GM10266 (cell line): ENCODE measurements at regions not wholly inside any gene's neighbourhood (a gene's known extent, or its start where the extent isn't known, plus 50 kb on each side); places are given as distances from the start of the nearest gene placed in this dataset.

Experiments
- DNase-seq: peaks from one replicate; pipeline ENCODE4 v3.0.0; 2012; ENCODE audit errors: extremely low spot score
- TF ChIP-seq, protein P1 (sequence below): IDR thresholded peaks from 2 replicates; pipeline ENCODE4 v1.5.1; 2012; ENCODE audit warnings: mild to moderate bottlenecking, low read depth; ENCODE audit not compliant: control insufficient read depth, insufficient read depth; ENCODE audit errors: missing control alignments

DNA sequence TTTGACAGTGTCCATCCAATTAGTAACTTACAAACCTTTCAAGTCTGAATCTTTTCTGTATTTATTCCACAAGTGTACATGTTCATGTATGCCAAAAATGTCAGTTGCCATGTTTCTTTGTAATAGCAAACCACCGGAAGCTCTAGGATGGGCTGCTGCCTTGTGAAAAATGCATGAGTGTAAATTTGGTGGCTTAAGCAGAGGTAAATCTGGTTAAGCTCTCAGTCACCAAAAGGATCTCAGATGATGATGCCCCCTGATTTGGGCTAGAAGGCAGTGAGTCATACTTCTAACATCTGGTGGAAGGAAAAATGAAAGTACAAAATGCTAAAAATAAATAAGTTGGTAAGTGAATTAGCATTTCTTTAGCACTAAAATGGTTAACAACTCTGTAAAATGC is 567.5 kb downstream of the ELAVL2 start:
- DNase-seq = no peak
- TF ChIP-seq, protein P1, sequence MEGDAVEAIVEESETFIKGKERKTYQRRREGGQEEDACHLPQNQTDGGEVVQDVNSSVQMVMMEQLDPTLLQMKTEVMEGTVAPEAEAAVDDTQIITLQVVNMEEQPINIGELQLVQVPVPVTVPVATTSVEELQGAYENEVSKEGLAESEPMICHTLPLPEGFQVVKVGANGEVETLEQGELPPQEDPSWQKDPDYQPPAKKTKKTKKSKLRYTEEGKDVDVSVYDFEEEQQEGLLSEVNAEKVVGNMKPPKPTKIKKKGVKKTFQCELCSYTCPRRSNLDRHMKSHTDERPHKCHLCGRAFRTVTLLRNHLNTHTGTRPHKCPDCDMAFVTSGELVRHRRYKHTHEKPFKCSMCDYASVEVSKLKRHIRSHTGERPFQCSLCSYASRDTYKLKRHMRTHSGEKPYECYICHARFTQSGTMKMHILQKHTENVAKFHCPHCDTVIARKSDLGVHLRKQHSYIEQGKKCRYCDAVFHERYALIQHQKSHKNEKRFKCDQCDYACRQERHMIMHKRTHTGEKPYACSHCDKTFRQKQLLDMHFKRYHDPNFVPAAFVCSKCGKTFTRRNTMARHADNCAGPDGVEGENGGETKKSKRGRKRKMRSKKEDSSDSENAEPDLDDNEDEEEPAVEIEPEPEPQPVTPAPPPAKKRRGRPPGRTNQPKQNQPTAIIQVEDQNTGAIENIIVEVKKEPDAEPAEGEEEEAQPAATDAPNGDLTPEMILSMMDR = no peak

DNA sequence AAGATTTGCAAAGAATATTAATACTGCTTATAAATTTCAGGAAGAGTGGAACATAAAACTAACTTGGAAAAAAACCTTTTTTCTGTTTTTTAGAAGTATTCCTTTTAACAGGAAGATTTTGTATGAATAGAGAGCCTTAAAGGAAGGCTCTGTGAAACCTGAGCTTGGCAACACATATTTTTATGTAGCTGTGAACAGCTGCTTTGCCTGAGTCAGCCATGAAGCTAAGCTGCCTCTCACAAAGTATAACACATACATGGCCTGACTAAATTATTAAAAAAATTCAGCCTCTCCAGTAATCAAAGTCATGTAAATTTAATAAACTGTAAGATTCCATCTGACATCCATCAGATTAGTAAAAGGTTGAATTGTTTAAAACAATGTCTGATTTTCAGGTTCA is 547.5 kb downstream of the ELAVL2 start:
- DNase-seq = no peak
- TF ChIP-seq, protein P1 = no peak

- DNase-seq = no peak
- TF ChIP-seq, protein P1 = no peak
Observed at GRCh38 chr9:23287390-23287789, 538.6 kb downstream of the ELAVL2 start.

GRCh38 chr9:23288545-23288944 is 537.5 kb downstream of the ELAVL2 start:
- DNase-seq = no peak
- TF ChIP-seq, protein P1 = no peak

DNA sequence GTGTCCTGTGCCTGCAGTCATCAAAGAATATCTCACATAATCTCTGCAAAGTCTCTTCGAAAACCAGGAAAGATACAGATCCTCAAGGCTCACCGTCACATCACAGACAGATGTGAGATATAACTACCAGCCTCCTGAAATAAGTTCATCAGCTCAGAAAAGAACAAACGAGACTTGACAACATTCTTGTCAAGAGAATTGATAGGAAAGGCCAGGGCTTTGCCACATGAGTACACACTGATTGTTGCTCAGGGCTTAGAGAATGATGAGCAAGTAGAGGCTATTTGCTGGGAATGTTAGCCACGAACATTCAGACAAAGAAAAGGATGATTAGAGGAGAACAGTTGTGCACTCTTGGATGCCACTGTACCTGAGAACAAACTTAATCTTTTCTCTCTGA is 535.1 kb downstream of the ELAVL2 start:
- TF ChIP-seq, protein P1 = no peak
- no peak for DNase-seq

GRCh38 chr9:23302281-23302680 is 523.8 kb downstream of the ELAVL2 start:
- DNase-seq = no peak
- TF ChIP-seq, protein P1 = no peak

GRCh38 chr9:23306731-23307130 is 519.3 kb downstream of the ELAVL2 start:
- TF ChIP-seq, protein P1 = no peak
- DNase-seq = no peak
